Endothelial cell (in vitro differentiated cells): ENCODE measurements at regions not wholly inside any gene's neighbourhood (a gene's known extent, or its start where the extent isn't known, plus 50 kb on each side); places are given as distances from the start of the nearest gene placed in this dataset.

ENCODE experiments used
- DNase-seq: peaks from one replicate; pipeline ENCODE4 v3.0.0; 2021; ENCODE audit warnings: low spot score
- H3K27ac Mint-ChIP-seq: one replicate; pipeline ENCODE4 v1.8.0; 2021; ENCODE audit warnings: mixed read lengths, inconsistent platforms; ENCODE audit not compliant: unreplicated experiment
- H3K27me3 Mint-ChIP-seq: one replicate; pipeline ENCODE4 v1.8.0; 2021; ENCODE audit warnings: mild to moderate bottlenecking, moderate library complexity, mixed read lengths, inconsistent platforms; ENCODE audit not compliant: unreplicated experiment
- H3K36me3 Mint-ChIP-seq: one replicate; pipeline ENCODE4 v1.8.0; 2021; ENCODE audit warnings: mild to moderate bottlenecking, low read depth, mixed read lengths, inconsistent platforms; ENCODE audit not compliant: unreplicated experiment
- H3K4me1 Mint-ChIP-seq: one replicate; pipeline ENCODE4 v1.8.0; 2021; ENCODE audit warnings: mild to moderate bottlenecking, mixed read lengths, inconsistent platforms; ENCODE audit not compliant: unreplicated experiment
- H3K4me3 Mint-ChIP-seq: one replicate; pipeline ENCODE4 v1.8.0; 2021; ENCODE audit warnings: mild to moderate bottlenecking, mixed read lengths, inconsistent platforms; ENCODE audit not compliant: unreplicated experiment
- H3K9me3 Mint-ChIP-seq: one replicate; pipeline ENCODE4 v1.8.0; 2021; ENCODE audit warnings: mixed read lengths, inconsistent platforms; ENCODE audit not compliant: unreplicated experiment
- TF ChIP-seq, protein P1 (sequence below): fragments of 200-600 bp; sonication (generic); IDR thresholded peaks from one replicate; pipeline ENCODE4 v1.5.0; 2021; ENCODE audit warnings: antibody characterized with exemption; ENCODE audit not compliant: unreplicated experiment

GRCh38 chrX:15059474-15059873 is 186.3 kb downstream of the MOSPD2 start:
- no peaks in the 10 kb centered on the region for H3K4me1 Mint-ChIP-seq
- no peaks in the 10 kb centered on the region for H3K36me3 Mint-ChIP-seq
- H3K9me3 Mint-ChIP-seq: no peaks in the 10 kb centered on the region
- no peak overlapping the region for H3K27ac Mint-ChIP-seq
- TF ChIP-seq, protein P1, sequence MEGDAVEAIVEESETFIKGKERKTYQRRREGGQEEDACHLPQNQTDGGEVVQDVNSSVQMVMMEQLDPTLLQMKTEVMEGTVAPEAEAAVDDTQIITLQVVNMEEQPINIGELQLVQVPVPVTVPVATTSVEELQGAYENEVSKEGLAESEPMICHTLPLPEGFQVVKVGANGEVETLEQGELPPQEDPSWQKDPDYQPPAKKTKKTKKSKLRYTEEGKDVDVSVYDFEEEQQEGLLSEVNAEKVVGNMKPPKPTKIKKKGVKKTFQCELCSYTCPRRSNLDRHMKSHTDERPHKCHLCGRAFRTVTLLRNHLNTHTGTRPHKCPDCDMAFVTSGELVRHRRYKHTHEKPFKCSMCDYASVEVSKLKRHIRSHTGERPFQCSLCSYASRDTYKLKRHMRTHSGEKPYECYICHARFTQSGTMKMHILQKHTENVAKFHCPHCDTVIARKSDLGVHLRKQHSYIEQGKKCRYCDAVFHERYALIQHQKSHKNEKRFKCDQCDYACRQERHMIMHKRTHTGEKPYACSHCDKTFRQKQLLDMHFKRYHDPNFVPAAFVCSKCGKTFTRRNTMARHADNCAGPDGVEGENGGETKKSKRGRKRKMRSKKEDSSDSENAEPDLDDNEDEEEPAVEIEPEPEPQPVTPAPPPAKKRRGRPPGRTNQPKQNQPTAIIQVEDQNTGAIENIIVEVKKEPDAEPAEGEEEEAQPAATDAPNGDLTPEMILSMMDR: no peak
- DNase-seq: no peak
- H3K4me3 Mint-ChIP-seq: no peak overlapping the region
- H3K27me3 Mint-ChIP-seq: no peaks in the 10 kb centered on the region

DNA sequence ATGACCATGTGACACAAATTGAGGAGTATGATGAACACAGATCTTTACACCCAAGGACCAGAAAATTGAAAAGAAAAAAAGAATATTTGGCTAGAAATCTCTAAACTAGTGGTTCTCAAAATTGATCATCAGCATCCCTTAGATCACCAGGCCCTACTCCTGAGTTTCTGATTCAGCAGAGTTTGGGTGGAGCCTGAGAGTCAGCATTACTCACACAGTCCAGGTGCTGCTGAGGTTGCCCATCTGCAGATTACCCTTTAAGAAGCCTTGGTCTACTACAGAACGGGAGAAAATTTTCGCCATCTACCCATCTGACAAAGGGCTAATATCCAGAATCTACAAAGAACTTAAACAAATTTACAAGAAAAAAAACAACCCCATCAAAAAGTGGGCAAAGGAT is 182.8 kb downstream of the MOSPD2 start:
- Mint-ChIP-seq H3K9me3 (no peaks in the 10 kb centered on the region), H3K4me1 (no peaks in the 10 kb centered on the region)

DNA sequence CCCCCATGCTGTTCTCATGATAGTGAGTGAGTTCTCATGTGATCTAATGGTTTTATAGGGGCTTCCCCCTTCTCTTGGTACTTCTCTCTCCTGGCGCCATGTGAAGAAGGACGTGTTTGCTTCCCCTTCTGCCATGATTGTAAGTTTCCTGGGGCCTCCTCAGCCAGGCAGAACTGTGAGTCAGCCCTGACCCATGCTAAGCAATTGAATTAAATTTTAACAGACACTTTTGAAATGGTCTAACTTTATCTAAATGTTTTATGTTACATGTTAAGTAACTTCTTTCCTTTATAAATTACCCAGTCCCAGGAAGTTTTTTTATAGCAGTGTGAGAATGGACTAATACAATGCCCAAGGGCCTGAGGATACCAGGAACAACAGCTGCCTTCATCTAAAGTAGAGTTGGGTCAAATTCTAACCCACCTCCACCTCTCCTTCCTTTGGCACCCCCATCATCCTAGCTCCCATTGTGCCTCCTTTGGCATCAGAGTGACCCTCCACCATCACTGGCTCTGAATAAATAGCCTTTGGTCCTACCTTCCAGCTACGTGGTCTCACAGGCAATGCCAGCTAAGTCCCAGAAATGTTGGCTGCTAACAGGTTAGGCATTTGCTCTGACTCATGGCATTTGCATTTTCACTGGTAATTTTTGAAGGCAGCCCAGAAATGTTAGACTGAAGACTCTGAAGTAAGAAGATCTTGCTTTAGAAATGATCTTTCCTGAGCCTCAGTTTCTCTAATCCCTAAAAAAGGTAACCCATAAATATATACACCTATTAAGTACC is 182.1 kb downstream of the MOSPD2 start:
- H3K36me3 Mint-ChIP-seq: no peaks in the 10 kb centered on the region
- no peaks in the 10 kb centered on the region for H3K9me3 Mint-ChIP-seq
- H3K4me1 Mint-ChIP-seq: no peaks in the 10 kb centered on the region
- no peaks in the 10 kb centered on the region for H3K27me3 Mint-ChIP-seq
- no peak overlapping the region for H3K4me3 Mint-ChIP-seq
- no peak for DNase-seq
- H3K27ac Mint-ChIP-seq: no peak overlapping the region
- TF ChIP-seq, protein P1: no peak

More for the DNA sequence above, 182.8 kb downstream of the MOSPD2 start:
- H3K4me3 Mint-ChIP-seq: no peak overlapping the region
- no peaks in the 10 kb centered on the region for H3K36me3 Mint-ChIP-seq
- no peak overlapping the region for H3K27ac Mint-ChIP-seq
- DNase-seq: no peak
- no peaks in the 10 kb centered on the region for H3K27me3 Mint-ChIP-seq
- TF ChIP-seq, protein P1: no peak

- Mint-ChIP-seq H3K36me3 (no peaks in the 10 kb centered on the region), H3K9me3 (no peaks in the 10 kb centered on the region), H3K4me1 (no peaks in the 10 kb centered on the region), H3K4me3 (no peak overlapping the region), H3K27me3 (no peaks in the 10 kb centered on the region), H3K27ac (no peak overlapping the region)
- DNase-seq: no peak
- TF ChIP-seq, protein P1: no peak
Measured at GRCh38 chrX:15050395-15050794, 177.2 kb downstream of the MOSPD2 start.

DNA sequence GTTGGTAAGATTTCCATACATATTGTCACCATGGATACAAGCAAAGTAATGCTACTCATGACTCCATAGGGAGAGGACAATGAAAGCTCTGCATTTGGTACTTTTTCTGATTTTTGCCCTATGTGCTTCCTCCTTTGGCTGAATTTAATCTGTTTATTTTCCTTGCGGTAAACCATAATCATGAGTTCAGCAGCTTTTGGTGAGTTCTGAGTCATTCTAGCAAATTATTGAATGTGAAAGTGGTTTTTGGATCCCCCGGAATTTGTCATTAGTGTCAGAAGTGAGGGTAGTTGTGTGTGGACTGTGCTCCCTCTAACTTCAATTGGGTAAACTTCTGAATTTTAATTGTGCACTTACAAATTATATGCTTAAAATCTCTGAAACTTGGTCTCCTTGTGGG is 170.3 kb downstream of the MOSPD2 start:
- Mint-ChIP-seq H3K4me1 (no peaks in the 10 kb centered on the region), H3K27me3 (no peaks in the 10 kb centered on the region), H3K27ac (no peak overlapping the region), H3K36me3 (no peaks in the 10 kb centered on the region), H3K4me3 (no peak overlapping the region), H3K9me3 (no peaks in the 10 kb centered on the region)
- no peak for DNase-seq
- TF ChIP-seq, protein P1: no peak
